ENCODE measurements at regions not wholly inside any gene's neighbourhood (a gene's known extent, or its start where the extent isn't known, plus 50 kb on each side); places are given as distances from the start of the nearest gene placed in this dataset.

DNA sequence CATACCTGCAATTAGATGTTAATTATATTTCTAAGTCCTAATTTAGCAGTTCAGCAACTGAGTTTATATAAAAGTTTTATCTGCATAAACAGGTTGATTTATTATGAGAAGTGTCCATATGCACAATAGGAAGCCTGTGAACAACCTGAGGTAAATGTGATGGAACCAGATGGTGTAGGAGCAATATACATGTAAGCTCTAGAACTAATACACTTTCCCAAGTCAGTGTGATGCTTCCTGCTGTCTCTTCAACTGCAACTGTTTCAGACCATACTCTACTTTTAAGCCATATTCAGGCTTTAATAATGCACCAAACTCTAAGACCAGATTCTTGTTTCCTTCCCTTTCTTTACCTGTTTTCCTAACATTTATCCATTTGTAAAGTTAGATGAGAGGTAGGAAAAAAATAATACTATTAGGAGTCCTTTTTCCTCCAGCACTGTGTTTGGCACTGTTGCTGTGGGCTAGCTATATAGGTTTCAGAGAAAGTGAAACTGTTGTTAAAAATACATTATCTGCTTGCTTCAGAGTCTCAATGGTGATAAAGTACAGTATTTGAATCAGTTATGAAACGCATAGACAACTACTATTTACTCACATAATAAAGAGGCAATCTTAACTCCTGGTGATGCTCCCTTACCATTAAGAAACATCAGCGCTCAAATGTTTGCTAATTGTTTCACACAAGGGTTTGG lies 1009.3 kb downstream of the GRIK2 start:
- no peak for TF ChIP-seq EP300 (IDR thresholded peaks at IDR 0.05)
- TF ChIP-seq, protein P1, sequence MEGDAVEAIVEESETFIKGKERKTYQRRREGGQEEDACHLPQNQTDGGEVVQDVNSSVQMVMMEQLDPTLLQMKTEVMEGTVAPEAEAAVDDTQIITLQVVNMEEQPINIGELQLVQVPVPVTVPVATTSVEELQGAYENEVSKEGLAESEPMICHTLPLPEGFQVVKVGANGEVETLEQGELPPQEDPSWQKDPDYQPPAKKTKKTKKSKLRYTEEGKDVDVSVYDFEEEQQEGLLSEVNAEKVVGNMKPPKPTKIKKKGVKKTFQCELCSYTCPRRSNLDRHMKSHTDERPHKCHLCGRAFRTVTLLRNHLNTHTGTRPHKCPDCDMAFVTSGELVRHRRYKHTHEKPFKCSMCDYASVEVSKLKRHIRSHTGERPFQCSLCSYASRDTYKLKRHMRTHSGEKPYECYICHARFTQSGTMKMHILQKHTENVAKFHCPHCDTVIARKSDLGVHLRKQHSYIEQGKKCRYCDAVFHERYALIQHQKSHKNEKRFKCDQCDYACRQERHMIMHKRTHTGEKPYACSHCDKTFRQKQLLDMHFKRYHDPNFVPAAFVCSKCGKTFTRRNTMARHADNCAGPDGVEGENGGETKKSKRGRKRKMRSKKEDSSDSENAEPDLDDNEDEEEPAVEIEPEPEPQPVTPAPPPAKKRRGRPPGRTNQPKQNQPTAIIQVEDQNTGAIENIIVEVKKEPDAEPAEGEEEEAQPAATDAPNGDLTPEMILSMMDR (IDR thresholded peaks at IDR 0.05), result no peak

Data from tibial nerve (tissue), 4 donors.